Loucy (cell line): ENCODE measurements at regions not wholly inside any gene's neighbourhood (a gene's known extent, or its start where the extent isn't known, plus 50 kb on each side); places are given as distances from the start of the nearest gene placed in this dataset.
"Not testable (repeated sequence)": the region's sequence is repeated elsewhere in the genome, so short reads cannot be mapped to it uniquely, and the experiment has no call there.

Experiments
- CTCF ChIP-seq: fragments of 200-600 bp; sonication (generic); conservative IDR thresholded peaks from 2 replicates; pipeline ENCODE4 v1.5.1; 2014; ENCODE audit warnings: mild to moderate bottlenecking, antibody characterized with exemption, low read length
- EZH2phosphoT487 ChIP-seq: fragments of 200-600 bp; IDR thresholded peaks from 2 replicates; pipeline ENCODE4 v1.6.1; 2018; ENCODE audit warnings: antibody characterized with exemption, mild to moderate bottlenecking, moderate library complexity, borderline replicate concordance

GRCh38 chr3:22416838-22417446 is 665.9 kb upstream of the ZNF385D start:
- TF ChIP-seq CTCF, EZH2phosphoT487: not testable (repeated sequence)
